Prostate gland (tissue), 2 donors: ENCODE measurements at regions not wholly inside any gene's neighbourhood (a gene's known extent, or its start where the extent isn't known, plus 50 kb on each side); places are given as distances from the start of the nearest gene placed in this dataset.

Source experiments
- POLR2A ChIP-seq: fragments of 450-650 bp; IDR thresholded peaks from one replicate; pipeline ENCODE4 v1.6.1; 2016; ENCODE audit warnings: antibody characterized with exemption, mild to moderate bottlenecking
- TF ChIP-seq, protein P1 (sequence below), 4 experiments: fragments of 200-600 bp in 2 of 4; fragments of 450-650 bp in 2 of 4; sonication (generic) in 2 of 4; IDR thresholded peaks; 1 replicate in 3 of 4; 2 replicates in 1 of 4; pipeline ENCODE4 v1.5.1; 2016 to 2019; ENCODE audit warnings: antibody characterized with exemption in 4 of 4, mild to moderate bottlenecking in 2 of 4, moderate library complexity in 2 of 4

- TF ChIP-seq, protein P1, sequence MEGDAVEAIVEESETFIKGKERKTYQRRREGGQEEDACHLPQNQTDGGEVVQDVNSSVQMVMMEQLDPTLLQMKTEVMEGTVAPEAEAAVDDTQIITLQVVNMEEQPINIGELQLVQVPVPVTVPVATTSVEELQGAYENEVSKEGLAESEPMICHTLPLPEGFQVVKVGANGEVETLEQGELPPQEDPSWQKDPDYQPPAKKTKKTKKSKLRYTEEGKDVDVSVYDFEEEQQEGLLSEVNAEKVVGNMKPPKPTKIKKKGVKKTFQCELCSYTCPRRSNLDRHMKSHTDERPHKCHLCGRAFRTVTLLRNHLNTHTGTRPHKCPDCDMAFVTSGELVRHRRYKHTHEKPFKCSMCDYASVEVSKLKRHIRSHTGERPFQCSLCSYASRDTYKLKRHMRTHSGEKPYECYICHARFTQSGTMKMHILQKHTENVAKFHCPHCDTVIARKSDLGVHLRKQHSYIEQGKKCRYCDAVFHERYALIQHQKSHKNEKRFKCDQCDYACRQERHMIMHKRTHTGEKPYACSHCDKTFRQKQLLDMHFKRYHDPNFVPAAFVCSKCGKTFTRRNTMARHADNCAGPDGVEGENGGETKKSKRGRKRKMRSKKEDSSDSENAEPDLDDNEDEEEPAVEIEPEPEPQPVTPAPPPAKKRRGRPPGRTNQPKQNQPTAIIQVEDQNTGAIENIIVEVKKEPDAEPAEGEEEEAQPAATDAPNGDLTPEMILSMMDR (IDR thresholded peaks at IDR 0.05) = no peak
- no peak for TF ChIP-seq POLR2A
Measured at GRCh38 chr6:94361304-94362060, 942.1 kb upstream of the EPHA7 start.
